Calu3 (cell line): ENCODE measurements at regions not wholly inside any gene's neighbourhood (a gene's known extent, or its start where the extent isn't known, plus 50 kb on each side); places are given as distances from the start of the nearest gene placed in this dataset.

Experiments
- BruUV-seq: library from RNA; stranded (reverse); fragments of 400-500 nt; replicated peaks from 2 replicates; lab custom pipeline; 2021; lab: Mats Ljungman, UMichigan
- CTCF ChIA-PET: fragments of 300-600 bp; sonication (Branson Sonifier 250); formaldehyde crosslinking; loops from one replicate; lab custom pipeline; 2022; ENCODE audit warnings: antibody characterized with exemption; lab: Charles Lee
- DNase-seq: peaks from one replicate; pipeline ENCODE4 v3.0.0; 2022
- H3K27ac Mint-ChIP-seq: one replicate; pipeline ENCODE4 v1.8.0; 2022; ENCODE audit warnings: mixed read lengths; ENCODE audit not compliant: unreplicated experiment
- H3K27me3 Mint-ChIP-seq: one replicate; pipeline ENCODE4 v1.8.0; 2022; ENCODE audit warnings: mixed read lengths; ENCODE audit not compliant: unreplicated experiment
- H3K36me3 Mint-ChIP-seq: one replicate; pipeline ENCODE4 v1.8.0; 2022; ENCODE audit warnings: mild to moderate bottlenecking, moderate library complexity, mixed read lengths; ENCODE audit not compliant: insufficient read depth, unreplicated experiment
- H3K4me1 Mint-ChIP-seq: one replicate; pipeline ENCODE4 v1.8.0; 2022; ENCODE audit warnings: mild to moderate bottlenecking, low read depth, mixed read lengths; ENCODE audit not compliant: unreplicated experiment
- H3K4me3 Mint-ChIP-seq: one replicate; pipeline ENCODE4 v1.8.0; 2022; ENCODE audit warnings: mild to moderate bottlenecking, low read depth, moderate library complexity, mixed read lengths; ENCODE audit not compliant: unreplicated experiment
- H3K9me3 Mint-ChIP-seq: one replicate; pipeline ENCODE4 v1.8.0; 2022; ENCODE audit warnings: low read depth, mixed read lengths; ENCODE audit not compliant: unreplicated experiment
- intact Hi-C: fragments of 100-400 bp; cut with micrococcal nuclease; formaldehyde crosslinking; loops from one replicate; pipeline ENCODE4 v1.10.0; 2022; ENCODE audit not compliant: unreplicated experiment
- TF ChIP-seq, protein P1 (sequence below): fragments of 200-600 bp; IDR thresholded peaks from one replicate; pipeline ENCODE4 v1.8.0; 2022; ENCODE audit warnings: antibody characterized with exemption; ENCODE audit not compliant: unreplicated experiment

GRCh38 chr18:28607991-28608390 lies 431.1 kb upstream of the CDH2 start:
- BruUV-seq: no TSS peak
- DNase-seq: no peak
- no peaks in the 10 kb centered on the region for H3K36me3 Mint-ChIP-seq
- H3K4me3 Mint-ChIP-seq: no peak overlapping the region
- H3K27ac Mint-ChIP-seq: no peak overlapping the region
- intact Hi-C loops: no loop called here
- CTCF ChIA-PET: interaction anchor here (0.5 kb wide), 1 partner anchor 1324 kb away, joined by 3 read pairs; no protein-coding TSS in a partner anchor
- TF ChIP-seq, protein P1, sequence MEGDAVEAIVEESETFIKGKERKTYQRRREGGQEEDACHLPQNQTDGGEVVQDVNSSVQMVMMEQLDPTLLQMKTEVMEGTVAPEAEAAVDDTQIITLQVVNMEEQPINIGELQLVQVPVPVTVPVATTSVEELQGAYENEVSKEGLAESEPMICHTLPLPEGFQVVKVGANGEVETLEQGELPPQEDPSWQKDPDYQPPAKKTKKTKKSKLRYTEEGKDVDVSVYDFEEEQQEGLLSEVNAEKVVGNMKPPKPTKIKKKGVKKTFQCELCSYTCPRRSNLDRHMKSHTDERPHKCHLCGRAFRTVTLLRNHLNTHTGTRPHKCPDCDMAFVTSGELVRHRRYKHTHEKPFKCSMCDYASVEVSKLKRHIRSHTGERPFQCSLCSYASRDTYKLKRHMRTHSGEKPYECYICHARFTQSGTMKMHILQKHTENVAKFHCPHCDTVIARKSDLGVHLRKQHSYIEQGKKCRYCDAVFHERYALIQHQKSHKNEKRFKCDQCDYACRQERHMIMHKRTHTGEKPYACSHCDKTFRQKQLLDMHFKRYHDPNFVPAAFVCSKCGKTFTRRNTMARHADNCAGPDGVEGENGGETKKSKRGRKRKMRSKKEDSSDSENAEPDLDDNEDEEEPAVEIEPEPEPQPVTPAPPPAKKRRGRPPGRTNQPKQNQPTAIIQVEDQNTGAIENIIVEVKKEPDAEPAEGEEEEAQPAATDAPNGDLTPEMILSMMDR: no peak
- H3K4me1 Mint-ChIP-seq: no peaks in the 10 kb centered on the region
- H3K9me3 Mint-ChIP-seq: no peaks in the 10 kb centered on the region
- no peaks in the 10 kb centered on the region for H3K27me3 Mint-ChIP-seq

- Mint-ChIP-seq H3K4me3 (no peak overlapping the region), H3K4me1 (no peaks in the 10 kb centered on the region), H3K27me3 (no peaks in the 10 kb centered on the region), H3K36me3 (no peaks in the 10 kb centered on the region), H3K9me3 (no peaks in the 10 kb centered on the region), H3K27ac (no peak overlapping the region)
- BruUV-seq: no TSS peak
- CTCF ChIA-PET: interaction anchor here (0.7 kb wide), 1 partner anchor 85 kb away, joined by 10 read pairs; no protein-coding TSS in a partner anchor
- intact Hi-C loops: no loop called here
- TF ChIP-seq, protein P1: no peak
- DNase-seq: no peak
These were observed 429.8 kb upstream of the CDH2 start for GRCh38 chr18:28606686-28607085.

GRCh38 chr18:28602391-28602790 lies 425.5 kb upstream of the CDH2 start:
- BruUV-seq: no TSS peak
- H3K4me1 Mint-ChIP-seq: no peaks in the 10 kb centered on the region
- intact Hi-C loops: no loop called here
- CTCF ChIA-PET: no interaction called here
- TF ChIP-seq, protein P1: no peak
- no peaks in the 10 kb centered on the region for H3K36me3 Mint-ChIP-seq
- no peak overlapping the region for H3K27ac Mint-ChIP-seq
- peaks cover 11% of the 10 kb centered on the region for H3K9me3 Mint-ChIP-seq
- H3K27me3 Mint-ChIP-seq: no peaks in the 10 kb centered on the region
- H3K4me3 Mint-ChIP-seq: no peak overlapping the region
- no peak for DNase-seq

- Mint-ChIP-seq H3K4me1 (no peaks in the 10 kb centered on the region), H3K27me3 (no peaks in the 10 kb centered on the region), H3K36me3 (no peaks in the 10 kb centered on the region), H3K9me3 (peaks cover 2% of the 10 kb centered on the region), H3K27ac (no peak overlapping the region), H3K4me3 (no peak overlapping the region)
- intact Hi-C loops: no loop called here
- DNase-seq: no peak
- CTCF ChIA-PET: no interaction called here
- TF ChIP-seq, protein P1: no peak
- no TSS peak for BruUV-seq
These were observed 417.1 kb upstream of the CDH2 start for GRCh38 chr18:28594034-28594433.
